Type B pancreatic cell (in vitro differentiated cells): ENCODE measurements at regions not wholly inside any gene's neighbourhood (a gene's known extent, or its start where the extent isn't known, plus 50 kb on each side); places are given as distances from the start of the nearest gene placed in this dataset.
A peak's percentile ranks its signal among the peaks of the same experiment; 100 is the strongest.

ENCODE experiments used
- DNase-seq: peaks from one replicate; pipeline ENCODE4 v3.0.0; 2021; ENCODE audit warnings: mixed read lengths; ENCODE audit not compliant: unreplicated experiment; ENCODE audit errors: extremely low spot score
- H3K27ac Mint-ChIP-seq: 2 replicates; pipeline ENCODE4 v1.8.0; 2021; ENCODE audit warnings: mild to moderate bottlenecking, mixed read lengths
- H3K27me3 Mint-ChIP-seq: 2 replicates; pipeline ENCODE4 v1.8.0; 2021; ENCODE audit warnings: mixed read lengths
- H3K36me3 Mint-ChIP-seq: 2 replicates; pipeline ENCODE4 v1.8.0; 2021; ENCODE audit warnings: mixed read lengths
- H3K4me1 Mint-ChIP-seq: one replicate; pipeline ENCODE4 v1.8.0; 2021; ENCODE audit warnings: mixed read lengths; ENCODE audit not compliant: unreplicated experiment
- H3K4me3 Mint-ChIP-seq: 2 replicates; pipeline ENCODE4 v1.8.0; 2021; ENCODE audit warnings: mild to moderate bottlenecking, mixed read lengths
- H3K9me3 Mint-ChIP-seq: 2 replicates; pipeline ENCODE4 v1.8.0; 2021; ENCODE audit warnings: mixed read lengths
- CTCF ChIP-seq: fragments of 200-600 bp; sonication (generic); conservative IDR thresholded peaks from 2 replicates; pipeline ENCODE4 v1.5.0; 2021; ENCODE audit warnings: antibody characterized with exemption, mild to moderate bottlenecking

GRCh38 chr2:4354678-4355077 is 651.3 kb downstream of the DCDC2C start:
- no peak for DNase-seq
- H3K27me3 Mint-ChIP-seq, result no peaks in the 10 kb centered on the region
- H3K27ac Mint-ChIP-seq, result no peak overlapping the region
- no peaks in the 10 kb centered on the region for H3K36me3 Mint-ChIP-seq
- H3K4me1 Mint-ChIP-seq, result no peaks in the 10 kb centered on the region
- no peaks in the 10 kb centered on the region for H3K9me3 Mint-ChIP-seq
- H3K4me3 Mint-ChIP-seq, result no peak overlapping the region
- peak; percentile 68 for TF ChIP-seq CTCF

DNA sequence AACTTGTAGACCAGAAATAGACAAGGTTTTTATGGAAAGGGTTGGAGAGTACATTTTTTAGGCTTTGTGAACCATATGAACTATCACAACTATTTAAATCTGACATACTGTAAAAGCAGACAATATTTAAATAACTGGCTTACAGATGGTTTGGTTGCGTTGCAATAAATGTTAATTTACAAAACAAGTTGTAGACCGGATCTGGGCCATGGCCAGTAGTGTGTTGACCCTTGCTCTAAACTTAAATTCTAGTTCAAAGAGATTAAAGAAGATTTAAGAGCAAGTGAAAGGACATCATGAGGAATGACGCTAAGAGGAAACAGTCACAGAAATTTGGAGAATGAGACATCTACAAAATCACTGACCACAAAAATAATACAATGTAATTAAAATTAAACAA is 652.7 kb downstream of the DCDC2C start:
- Mint-ChIP-seq H3K27me3 (no peaks in the 10 kb centered on the region), H3K36me3 (no peaks in the 10 kb centered on the region), H3K4me1 (no peaks in the 10 kb centered on the region), H3K27ac (no peak overlapping the region), H3K4me3 (no peak overlapping the region), H3K9me3 (no peaks in the 10 kb centered on the region)
- TF ChIP-seq CTCF, result no peak
- DNase-seq, result no peak

- H3K27me3 Mint-ChIP-seq, result no peaks in the 10 kb centered on the region
- no peak for DNase-seq
- no peaks in the 10 kb centered on the region for H3K4me1 Mint-ChIP-seq
- H3K9me3 Mint-ChIP-seq, result no peaks in the 10 kb centered on the region
- H3K27ac Mint-ChIP-seq, result no peak overlapping the region
- no peaks in the 10 kb centered on the region for H3K36me3 Mint-ChIP-seq
- H3K4me3 Mint-ChIP-seq, result no peak overlapping the region
- no peak for TF ChIP-seq CTCF
These were observed 653.2 kb downstream of the DCDC2C start for GRCh38 chr2:4356541-4356940.

- Mint-ChIP-seq H3K4me3 (no peak overlapping the region), H3K27me3 (no peaks in the 10 kb centered on the region), H3K36me3 (no peaks in the 10 kb centered on the region), H3K9me3 (no peaks in the 10 kb centered on the region), H3K27ac (no peak overlapping the region), H3K4me1 (no peaks in the 10 kb centered on the region)
- no peak for DNase-seq
- no peak for TF ChIP-seq CTCF
These were observed 653.7 kb downstream of the DCDC2C start for GRCh38 chr2:4357121-4357520.

GRCh38 chr2:4358837-4359236 is 655.5 kb downstream of the DCDC2C start:
- H3K27ac Mint-ChIP-seq, result no peak overlapping the region
- TF ChIP-seq CTCF, result no peak
- no peak overlapping the region for H3K4me3 Mint-ChIP-seq
- no peaks in the 10 kb centered on the region for H3K4me1 Mint-ChIP-seq
- DNase-seq, result no peak
- no peaks in the 10 kb centered on the region for H3K27me3 Mint-ChIP-seq
- H3K9me3 Mint-ChIP-seq, result no peaks in the 10 kb centered on the region
- no peaks in the 10 kb centered on the region for H3K36me3 Mint-ChIP-seq

GRCh38 chr2:4368907-4369306 is 665.5 kb downstream of the DCDC2C start:
- no peak for DNase-seq
- H3K4me1 Mint-ChIP-seq, result peaks cover 9% of the 10 kb centered on the region
- H3K27ac Mint-ChIP-seq, result no peak overlapping the region
- peaks cover 16% of the 10 kb centered on the region for H3K9me3 Mint-ChIP-seq
- H3K36me3 Mint-ChIP-seq, result no peaks in the 10 kb centered on the region
- no peak for TF ChIP-seq CTCF
- H3K27me3 Mint-ChIP-seq, result no peaks in the 10 kb centered on the region
- no peak overlapping the region for H3K4me3 Mint-ChIP-seq
